Fibroblast of lung (primary cell): ENCODE measurements at regions not wholly inside any gene's neighbourhood (a gene's known extent, or its start where the extent isn't known, plus 50 kb on each side); places are given as distances from the start of the nearest gene placed in this dataset.

Experiments
- CTCF ChIP-seq, 2 donors: IDR thresholded peaks in 1 of 2; conservative IDR thresholded peaks in 1 of 2; 1 replicate in 1 of 2; 2 replicates in 1 of 2; pipeline ENCODE4 v1.5.1; 2011 to 2012; ENCODE audit warnings: low read length in 2 of 2, control low read depth in 1 of 2, inconsistent platforms in 1 of 2, low read depth in 1 of 2, mild to moderate bottlenecking in 1 of 2
- EZH2 ChIP-seq: IDR thresholded peaks from 2 replicates; pipeline ENCODE4 v1.5.1; 2012; ENCODE audit warnings: low read length, control low read depth, mild to moderate bottlenecking; ENCODE audit errors: missing control alignments

GRCh38 chr2:53289309-53290006 is 478.1 kb upstream of the CHAC2 start:
- TF ChIP-seq CTCF (conservative IDR thresholded peaks at IDR 0.05 in 1 of 2, IDR thresholded peaks at IDR 0.05 in 1 of 2; ENCODE audit: low read depth in 1 of 2, low read length in 2 of 2) (no peak), EZH2 (no peak)
